Calu3 (cell line): ENCODE measurements at regions not wholly inside any gene's neighbourhood (a gene's known extent, or its start where the extent isn't known, plus 50 kb on each side); places are given as distances from the start of the nearest gene placed in this dataset.

Experiments used
- BruUV-seq: library from RNA; stranded (reverse); fragments of 400-500 nt; replicated peaks from 2 replicates; lab custom pipeline; 2021; lab: Mats Ljungman, UMichigan
- CTCF ChIA-PET: fragments of 300-600 bp; sonication (Branson Sonifier 250); formaldehyde crosslinking; loops from one replicate; lab custom pipeline; 2022; ENCODE audit warnings: antibody characterized with exemption; lab: Charles Lee
- DNase-seq: peaks from one replicate; pipeline ENCODE4 v3.0.0; 2022
- H3K27ac Mint-ChIP-seq: one replicate; pipeline ENCODE4 v1.8.0; 2022; ENCODE audit warnings: mixed read lengths; ENCODE audit not compliant: unreplicated experiment
- H3K27me3 Mint-ChIP-seq: one replicate; pipeline ENCODE4 v1.8.0; 2022; ENCODE audit warnings: mixed read lengths; ENCODE audit not compliant: unreplicated experiment
- H3K36me3 Mint-ChIP-seq: one replicate; pipeline ENCODE4 v1.8.0; 2022; ENCODE audit warnings: mild to moderate bottlenecking, moderate library complexity, mixed read lengths; ENCODE audit not compliant: insufficient read depth, unreplicated experiment
- H3K4me1 Mint-ChIP-seq: one replicate; pipeline ENCODE4 v1.8.0; 2022; ENCODE audit warnings: mild to moderate bottlenecking, low read depth, mixed read lengths; ENCODE audit not compliant: unreplicated experiment
- H3K4me3 Mint-ChIP-seq: one replicate; pipeline ENCODE4 v1.8.0; 2022; ENCODE audit warnings: mild to moderate bottlenecking, low read depth, moderate library complexity, mixed read lengths; ENCODE audit not compliant: unreplicated experiment
- H3K9me3 Mint-ChIP-seq: one replicate; pipeline ENCODE4 v1.8.0; 2022; ENCODE audit warnings: low read depth, mixed read lengths; ENCODE audit not compliant: unreplicated experiment
- intact Hi-C: fragments of 100-400 bp; cut with micrococcal nuclease; formaldehyde crosslinking; loops from one replicate; pipeline ENCODE4 v1.10.0; 2022; ENCODE audit not compliant: unreplicated experiment
- TF ChIP-seq, protein P1 (sequence below): fragments of 200-600 bp; IDR thresholded peaks from one replicate; pipeline ENCODE4 v1.8.0; 2022; ENCODE audit warnings: antibody characterized with exemption; ENCODE audit not compliant: unreplicated experiment

DNA sequence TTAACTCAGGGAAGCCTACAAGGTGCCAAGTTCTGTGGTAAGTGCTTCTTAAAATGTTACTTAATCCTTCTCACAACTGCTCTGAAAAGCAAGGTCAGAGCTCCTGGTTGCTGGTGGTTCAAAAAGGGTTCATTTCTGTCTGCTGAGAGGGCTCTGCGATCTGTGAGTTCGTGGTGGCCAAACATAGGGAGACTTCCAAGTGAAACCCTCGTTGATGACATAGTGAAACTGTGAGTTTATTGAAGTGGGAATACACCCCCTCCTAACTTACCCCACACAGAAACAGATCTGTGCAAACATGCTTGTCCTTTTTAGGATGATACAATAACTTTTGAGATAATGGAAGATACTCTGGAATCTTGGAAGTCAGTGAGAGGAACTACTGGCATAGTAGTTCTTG lies 164.8 kb upstream of the PGRMC2 start:
- CTCF ChIA-PET = interaction anchor here (0.7 to 2.4 kb wide), 2 partner anchors 101 to 122 kb away, joined by 3 to 20 read pairs; no protein-coding TSS in a partner anchor
- H3K36me3 Mint-ChIP-seq = no peaks in the 10 kb centered on the region
- H3K27me3 Mint-ChIP-seq = no peaks in the 10 kb centered on the region
- DNase-seq = no peak
- H3K4me3 Mint-ChIP-seq = no peak overlapping the region
- intact Hi-C loops = loop anchor here (10.0 kb wide), 1 partner anchor 412 kb away; no protein-coding TSS in a partner anchor
- H3K27ac Mint-ChIP-seq = no peak overlapping the region
- TF ChIP-seq, protein P1, sequence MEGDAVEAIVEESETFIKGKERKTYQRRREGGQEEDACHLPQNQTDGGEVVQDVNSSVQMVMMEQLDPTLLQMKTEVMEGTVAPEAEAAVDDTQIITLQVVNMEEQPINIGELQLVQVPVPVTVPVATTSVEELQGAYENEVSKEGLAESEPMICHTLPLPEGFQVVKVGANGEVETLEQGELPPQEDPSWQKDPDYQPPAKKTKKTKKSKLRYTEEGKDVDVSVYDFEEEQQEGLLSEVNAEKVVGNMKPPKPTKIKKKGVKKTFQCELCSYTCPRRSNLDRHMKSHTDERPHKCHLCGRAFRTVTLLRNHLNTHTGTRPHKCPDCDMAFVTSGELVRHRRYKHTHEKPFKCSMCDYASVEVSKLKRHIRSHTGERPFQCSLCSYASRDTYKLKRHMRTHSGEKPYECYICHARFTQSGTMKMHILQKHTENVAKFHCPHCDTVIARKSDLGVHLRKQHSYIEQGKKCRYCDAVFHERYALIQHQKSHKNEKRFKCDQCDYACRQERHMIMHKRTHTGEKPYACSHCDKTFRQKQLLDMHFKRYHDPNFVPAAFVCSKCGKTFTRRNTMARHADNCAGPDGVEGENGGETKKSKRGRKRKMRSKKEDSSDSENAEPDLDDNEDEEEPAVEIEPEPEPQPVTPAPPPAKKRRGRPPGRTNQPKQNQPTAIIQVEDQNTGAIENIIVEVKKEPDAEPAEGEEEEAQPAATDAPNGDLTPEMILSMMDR = no peak
- no peaks in the 10 kb centered on the region for H3K9me3 Mint-ChIP-seq
- H3K4me1 Mint-ChIP-seq = no peaks in the 10 kb centered on the region
- BruUV-seq = no TSS peak

DNA sequence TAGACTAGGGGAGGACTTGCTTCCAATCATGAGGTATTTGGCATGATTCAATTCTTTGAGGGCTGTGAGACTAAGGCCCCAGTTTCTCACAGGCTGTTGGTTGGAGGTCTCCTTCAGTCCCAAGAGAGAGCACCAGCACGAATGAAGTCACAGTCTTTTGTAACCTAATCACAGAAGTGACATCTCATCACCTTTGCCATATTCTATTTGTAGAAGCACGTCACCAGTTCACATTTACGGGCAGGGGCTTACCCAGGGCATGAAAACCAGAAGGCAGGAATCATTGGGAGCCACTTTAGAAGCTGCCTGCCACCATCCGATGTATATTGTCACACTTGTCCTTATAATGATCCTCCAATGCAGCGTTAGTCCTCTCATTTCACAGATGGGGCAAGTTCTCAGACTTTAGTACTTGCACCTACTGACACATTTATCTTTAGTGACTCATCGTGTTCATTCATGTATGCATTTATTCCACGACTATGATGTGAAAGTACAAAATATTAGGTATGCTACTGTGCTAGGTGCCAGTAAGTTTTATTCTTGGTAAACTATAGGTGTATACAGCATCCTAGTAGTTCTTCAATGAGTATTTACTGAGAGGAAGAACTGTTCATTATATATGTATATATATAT lies 163.8 kb upstream of the PGRMC2 start:
- no peaks in the 10 kb centered on the region for H3K4me1 Mint-ChIP-seq
- BruUV-seq = no TSS peak
- CTCF ChIA-PET = no interaction called here
- no peak overlapping the region for H3K27ac Mint-ChIP-seq
- no peak overlapping the region for H3K4me3 Mint-ChIP-seq
- no peaks in the 10 kb centered on the region for H3K27me3 Mint-ChIP-seq
- intact Hi-C loops = loop anchor here (10.0 kb wide), 1 partner anchor 413 kb away; no protein-coding TSS in a partner anchor
- DNase-seq = no peak
- H3K36me3 Mint-ChIP-seq = no peaks in the 10 kb centered on the region
- TF ChIP-seq, protein P1 = no peak
- no peaks in the 10 kb centered on the region for H3K9me3 Mint-ChIP-seq

DNA sequence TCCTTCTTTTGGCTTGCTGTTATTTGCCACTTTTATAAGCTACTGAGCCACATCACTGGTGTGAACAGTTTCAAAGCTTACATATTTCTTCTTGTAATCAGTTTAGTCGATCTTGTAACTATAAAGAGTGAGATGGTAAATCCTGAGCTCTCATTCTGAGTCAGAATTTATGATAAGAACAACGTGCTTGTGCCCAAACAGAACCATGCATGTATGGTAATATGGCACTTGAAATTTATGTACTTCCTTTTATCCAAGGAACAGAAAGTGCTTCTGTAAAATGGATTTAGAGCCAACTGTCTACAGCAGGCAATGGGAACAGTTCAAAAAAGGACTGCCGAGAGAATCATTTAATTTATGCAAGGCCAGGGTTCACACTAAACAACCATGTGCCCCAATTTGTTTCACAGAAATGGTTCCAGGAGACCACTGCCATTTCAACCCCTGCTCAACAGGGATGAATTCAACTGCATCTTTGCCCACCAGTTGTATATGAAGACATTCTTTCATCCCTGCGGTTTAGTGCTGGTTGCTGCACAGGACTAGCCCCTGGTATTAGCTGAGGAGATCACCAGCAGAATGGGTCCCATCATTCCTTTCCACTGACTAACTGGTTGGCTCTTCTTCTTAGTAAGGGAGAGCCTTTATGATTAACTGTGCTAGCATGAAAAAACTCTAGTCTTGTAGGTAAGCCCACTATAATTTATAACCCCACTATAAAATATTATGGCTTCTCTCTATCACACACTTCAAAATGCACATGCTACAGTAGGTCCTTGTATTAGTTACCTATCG lies 162.9 kb upstream of the PGRMC2 start:
- H3K27ac Mint-ChIP-seq = no peak overlapping the region
- intact Hi-C loops = loop anchor here (10.0 kb wide), 1 partner anchor 414 kb away; no protein-coding TSS in a partner anchor
- no peaks in the 10 kb centered on the region for H3K36me3 Mint-ChIP-seq
- CTCF ChIA-PET = no interaction called here
- TF ChIP-seq, protein P1 = no peak
- no peaks in the 10 kb centered on the region for H3K27me3 Mint-ChIP-seq
- no peaks in the 10 kb centered on the region for H3K4me1 Mint-ChIP-seq
- BruUV-seq = no TSS peak
- no peak overlapping the region for H3K4me3 Mint-ChIP-seq
- DNase-seq = no peak
- no peaks in the 10 kb centered on the region for H3K9me3 Mint-ChIP-seq

DNA sequence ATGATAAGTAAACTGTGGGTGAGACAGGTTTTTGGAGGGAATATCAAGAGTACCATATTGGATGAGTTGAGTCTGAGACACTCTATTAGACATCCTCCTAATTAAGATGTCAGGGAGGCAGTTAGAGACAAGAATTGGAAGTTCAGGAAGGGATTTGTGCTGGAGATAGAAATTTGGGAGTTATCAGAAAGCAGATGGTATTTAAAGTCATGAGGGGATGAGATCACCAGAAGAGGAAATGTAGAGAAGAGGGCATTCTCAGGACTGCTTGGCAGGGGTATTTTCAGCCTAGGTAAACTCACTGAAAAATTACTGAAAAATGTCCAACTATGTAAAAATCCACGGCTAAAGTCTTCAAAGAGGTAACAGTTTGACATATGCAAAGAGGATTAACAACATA lies 161.6 kb upstream of the PGRMC2 start:
- no peaks in the 10 kb centered on the region for H3K36me3 Mint-ChIP-seq
- no peaks in the 10 kb centered on the region for H3K4me1 Mint-ChIP-seq
- TF ChIP-seq, protein P1 = no peak
- no peak overlapping the region for H3K4me3 Mint-ChIP-seq
- no TSS peak for BruUV-seq
- DNase-seq = no peak
- CTCF ChIA-PET = no interaction called here
- intact Hi-C loops = no loop called here
- peaks cover under 1% of the 10 kb centered on the region for H3K9me3 Mint-ChIP-seq
- no peaks in the 10 kb centered on the region for H3K27me3 Mint-ChIP-seq
- no peak overlapping the region for H3K27ac Mint-ChIP-seq
